NCI-H2196 treated with DMSO at 0.1 percent for 48 hours (cell line): ENCODE measurements at regions not wholly inside any gene's neighbourhood (a gene's known extent, or its start where the extent isn't known, plus 50 kb on each side); places are given as distances from the start of the nearest gene placed in this dataset.
"Not testable (repeated sequence)": the region's sequence is repeated elsewhere in the genome, so short reads cannot be mapped to it uniquely, and the experiment has no call there.

Experiments used
- DNase-seq: peaks from one replicate; lab custom pipeline; 2025; ENCODE audit not compliant: unreplicated experiment; lab: John Stamatoyannopoulos, UW

DNA sequence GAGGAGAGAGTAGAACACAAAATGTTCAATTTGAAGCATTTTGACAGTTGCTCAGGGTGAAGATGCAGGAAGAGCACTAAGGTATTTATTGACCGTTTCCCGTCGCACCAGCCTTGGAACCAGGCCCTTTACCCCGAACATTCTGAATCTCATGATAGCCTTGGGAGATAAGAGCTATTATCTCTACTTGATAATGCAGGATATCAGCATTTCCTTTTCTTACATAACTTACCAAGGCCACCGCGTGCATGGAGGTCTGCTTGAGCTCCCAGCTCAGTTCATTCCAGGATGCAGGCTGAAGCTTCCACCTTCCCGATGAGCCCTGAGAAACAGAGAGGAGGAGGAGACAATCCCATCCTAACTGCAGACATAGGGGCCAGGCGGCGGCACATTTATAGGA is 324.2 kb upstream of the COBL start:
- no peak for DNase-seq

DNA sequence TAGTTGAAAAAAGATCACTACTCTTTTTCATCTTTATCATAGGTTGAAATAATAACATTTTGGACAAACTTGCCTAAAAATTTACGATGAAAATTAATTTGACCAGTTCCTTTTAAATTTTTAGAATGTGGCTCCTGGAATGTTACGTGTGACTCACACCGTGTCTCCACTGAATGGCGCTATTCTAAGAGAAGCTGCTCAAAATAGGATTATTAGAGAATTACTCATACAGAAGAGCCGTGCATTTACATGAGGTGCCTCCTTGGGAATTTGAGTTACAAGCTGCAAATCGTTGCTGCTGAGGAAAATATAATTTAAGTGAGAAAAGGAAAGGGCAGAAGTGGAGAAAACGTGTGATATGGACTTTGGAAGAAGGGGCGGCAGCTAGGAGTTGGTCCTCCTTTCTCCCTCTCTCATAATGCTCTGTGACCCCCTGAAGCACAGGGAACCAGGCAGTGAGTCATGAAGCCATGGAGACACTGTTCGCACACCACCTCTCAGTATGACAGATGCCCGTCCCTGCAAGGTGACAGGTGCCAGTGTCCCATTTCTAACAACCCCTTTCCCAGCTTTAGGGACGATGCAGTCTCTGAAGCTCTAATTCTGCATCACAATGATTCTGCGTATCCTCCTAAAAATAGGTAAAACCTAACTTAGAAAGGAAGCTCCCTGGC is 323.2 kb upstream of the COBL start:
- no peak for DNase-seq

DNA sequence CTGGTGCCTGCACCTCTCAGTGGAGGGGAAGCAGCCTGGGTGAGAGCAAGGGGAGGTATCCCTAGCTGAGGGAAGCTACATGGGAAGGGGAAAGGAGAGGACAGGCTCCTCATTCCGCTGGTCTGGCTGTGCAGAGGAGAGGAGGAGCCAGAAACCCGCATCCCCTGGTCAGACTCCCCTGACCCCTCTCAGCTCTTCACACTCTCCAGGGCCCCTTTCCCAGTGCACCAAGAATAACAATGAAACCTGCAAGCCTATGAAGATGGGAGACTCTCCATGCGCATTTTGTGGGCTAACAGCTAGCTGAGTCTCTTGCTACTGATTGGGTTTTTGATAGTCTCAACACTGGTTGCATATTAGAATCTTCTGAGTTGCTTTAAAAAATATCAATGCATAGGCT is 319.9 kb upstream of the COBL start:
- no peak for DNase-seq

DNA sequence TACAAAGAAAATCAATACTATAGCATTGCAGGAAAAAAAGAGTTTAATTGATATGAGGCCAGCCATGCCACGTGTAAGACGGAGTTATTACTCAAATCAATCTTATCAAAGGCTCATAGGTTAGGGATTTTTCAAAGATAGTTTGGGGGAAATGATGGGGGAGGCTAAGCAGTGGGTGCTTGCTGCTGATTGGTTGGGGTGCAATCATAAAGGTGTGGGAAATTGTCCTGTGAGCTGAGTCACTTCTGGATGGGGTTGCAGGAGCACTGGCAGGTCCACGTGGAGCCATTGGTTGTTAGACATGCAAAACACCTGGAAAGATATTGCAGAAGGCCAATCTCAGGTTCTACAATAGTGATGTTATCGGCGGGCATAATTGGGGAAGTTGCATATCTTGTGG is 319.2 kb upstream of the COBL start:
- DNase-seq = no peak

DNA sequence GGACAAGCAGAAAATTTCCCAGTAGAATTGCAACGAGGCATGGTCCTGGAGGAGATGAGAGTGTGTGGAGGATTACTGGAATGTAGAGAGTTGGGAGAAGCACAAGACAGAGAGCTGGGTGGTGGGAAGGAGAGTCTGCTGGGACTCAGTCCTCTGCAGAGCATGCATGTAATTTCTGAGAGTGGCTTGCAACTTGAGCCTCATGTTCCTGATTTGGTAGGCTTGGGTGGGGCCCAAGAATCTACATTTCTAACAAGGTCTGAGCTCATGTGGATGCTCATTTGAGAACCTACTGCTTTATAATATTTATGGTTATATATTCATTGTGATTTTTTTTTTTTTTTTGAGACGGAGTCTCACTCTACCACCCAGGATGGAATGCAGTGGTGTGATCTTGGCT is 317.9 kb upstream of the COBL start:
- DNase-seq = no peak

DNA sequence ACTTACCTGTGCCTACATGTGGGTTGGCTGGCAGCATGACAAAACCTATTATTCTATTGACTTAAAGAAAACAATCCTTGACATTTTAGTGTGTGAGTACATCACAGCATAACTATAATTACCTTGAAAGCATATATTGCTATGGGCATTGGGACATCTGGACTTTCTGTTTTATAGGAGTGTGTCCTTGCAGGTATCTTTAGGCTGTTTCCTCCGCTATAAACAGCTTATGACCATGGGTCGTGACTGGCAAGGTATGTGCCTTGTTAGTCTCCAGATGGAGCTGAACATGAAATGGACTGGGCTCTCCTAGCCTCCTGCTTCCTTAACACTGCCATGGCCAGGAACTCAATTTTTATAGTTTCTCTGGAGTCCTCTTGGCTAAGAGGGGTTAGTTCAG is 317.4 kb upstream of the COBL start:
- no peak for DNase-seq

DNA sequence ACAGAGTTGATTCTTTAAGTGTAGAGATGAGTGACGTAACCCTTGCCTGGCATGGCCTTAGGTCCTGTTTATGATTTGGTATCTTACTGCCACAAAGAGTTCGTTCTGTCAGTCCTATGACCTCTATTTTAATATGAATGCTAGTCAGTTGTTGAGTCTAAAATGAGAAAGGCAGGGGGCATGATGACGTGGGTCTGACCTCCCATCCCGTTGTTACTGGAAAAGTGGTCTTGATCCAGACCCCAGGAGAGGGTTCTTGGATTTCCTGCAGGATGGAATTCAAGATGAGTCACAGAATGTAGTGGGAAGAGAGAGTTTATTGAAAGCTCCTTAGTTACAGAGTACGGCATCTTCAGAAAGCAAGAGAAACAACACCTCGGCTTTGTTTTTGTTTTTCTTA is 317.0 kb upstream of the COBL start:
- DNase-seq = no peak

DNA sequence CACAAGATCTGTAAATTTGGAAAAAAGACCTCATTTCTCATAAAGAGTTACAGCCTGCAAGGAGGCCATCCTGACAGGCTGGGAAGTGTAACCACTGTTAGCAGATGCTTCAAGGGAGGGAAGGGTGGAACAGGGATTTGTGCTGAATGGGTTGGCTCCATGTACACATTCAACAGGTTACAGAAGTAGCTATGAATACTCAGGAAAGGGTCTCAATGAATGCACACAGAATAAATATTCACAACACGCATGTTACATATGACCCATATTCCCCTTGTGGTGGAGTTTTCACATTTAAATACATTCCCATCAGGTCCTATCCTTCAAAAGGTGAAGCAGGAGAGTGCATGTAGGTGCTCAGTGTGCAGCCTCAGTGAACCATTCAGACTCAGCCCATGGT is 316.4 kb upstream of the COBL start:
- no peak for DNase-seq

DNA sequence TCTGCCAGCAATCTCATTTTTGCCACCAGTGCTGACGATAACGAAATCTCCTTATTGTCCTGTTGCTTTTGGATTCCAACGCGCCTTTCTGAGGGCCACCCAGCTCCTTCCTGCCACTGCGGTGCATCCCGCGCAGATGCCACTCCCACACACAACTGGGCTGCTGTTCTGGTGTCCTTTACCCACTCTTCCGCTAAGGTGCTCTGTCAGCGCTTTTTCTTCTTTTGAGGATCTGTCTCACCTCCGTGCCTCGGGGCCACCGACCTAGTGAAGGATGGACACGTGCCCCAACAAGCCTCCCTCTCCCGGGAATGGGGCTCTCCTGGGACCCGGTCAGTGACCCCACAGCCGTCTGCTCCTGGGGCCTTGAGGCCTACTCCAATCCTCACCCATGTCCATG is 314.3 kb upstream of the COBL start:
- no peak for DNase-seq

DNA sequence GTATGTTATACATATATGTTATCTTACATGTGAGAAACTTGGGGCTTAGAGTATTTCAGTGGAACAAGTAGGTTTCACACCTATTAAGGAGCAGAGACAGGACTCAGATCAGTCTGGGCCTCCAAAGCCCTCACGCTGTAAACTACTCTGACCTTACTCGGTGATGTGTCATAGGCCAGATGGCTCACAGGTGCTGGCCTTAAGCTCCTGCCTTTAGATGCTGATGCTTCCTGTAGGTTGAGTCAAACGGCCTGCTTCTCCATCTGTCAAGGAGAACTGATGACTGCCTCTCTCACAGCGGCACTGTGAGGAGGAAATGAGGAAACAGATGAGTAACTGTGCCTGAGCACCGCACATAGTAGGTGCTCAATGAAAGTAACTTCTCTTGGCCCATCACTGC is 312.6 kb upstream of the COBL start:
- no peak for DNase-seq

DNA sequence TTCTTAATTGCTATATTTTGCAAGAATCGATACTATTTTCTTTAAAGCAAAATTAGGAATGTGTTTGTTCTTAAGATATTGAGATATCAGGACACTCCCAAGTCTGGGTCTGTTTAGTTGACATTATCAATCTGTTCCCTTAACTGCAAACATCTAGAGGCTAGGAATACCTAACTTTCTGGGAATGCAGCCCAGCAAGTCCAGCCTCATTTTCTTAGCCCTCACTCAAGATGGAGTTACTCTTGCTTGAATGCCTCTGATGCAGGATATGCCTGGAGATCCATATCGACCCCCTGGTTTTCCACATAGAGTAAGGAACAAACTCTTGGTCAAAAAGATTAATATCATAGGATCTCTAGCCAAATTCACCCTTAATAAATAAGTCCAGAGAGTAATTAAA is 305.3 kb upstream of the COBL start:
- DNase-seq = no peak

DNA sequence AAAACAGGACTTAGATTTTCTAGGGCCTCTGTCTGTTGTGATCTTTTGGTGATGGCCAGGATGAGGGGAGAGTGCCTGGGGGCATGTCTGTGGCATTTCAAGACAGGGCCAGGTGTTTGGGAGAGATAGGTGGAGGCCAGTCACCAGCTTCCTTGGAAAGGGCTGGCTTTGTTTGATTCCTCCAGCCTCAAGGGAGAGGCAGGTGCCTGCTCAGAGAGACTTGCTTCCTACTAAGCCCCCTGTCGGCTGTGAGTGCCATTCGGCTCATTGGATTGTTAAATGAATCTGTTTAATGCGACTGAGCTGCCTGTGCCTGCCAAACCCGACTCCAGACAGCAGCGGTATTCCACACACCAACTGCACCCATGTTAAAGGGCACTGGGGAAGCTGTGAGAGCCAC is 304.1 kb upstream of the COBL start:
- no peak for DNase-seq

DNA sequence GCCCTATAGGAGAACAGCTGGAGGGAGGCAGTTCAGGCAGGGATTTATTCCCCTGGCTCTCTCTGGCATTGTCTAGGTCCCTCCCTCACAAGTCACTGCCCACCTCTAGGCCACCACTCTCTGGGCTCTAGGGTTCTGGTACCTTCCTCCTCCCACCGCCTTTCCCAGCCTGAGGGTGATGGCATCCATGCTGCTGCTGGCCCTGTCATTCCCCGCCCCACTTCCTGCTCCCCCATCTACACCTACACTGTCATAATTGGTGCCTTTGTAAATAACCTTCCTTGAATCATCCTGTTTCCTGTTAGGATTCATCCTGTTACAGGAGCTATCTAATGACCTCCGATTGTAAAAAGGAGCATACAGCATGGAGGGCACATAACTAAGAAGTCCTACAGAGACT is 303.3 kb upstream of the COBL start:
- DNase-seq = no peak

DNA sequence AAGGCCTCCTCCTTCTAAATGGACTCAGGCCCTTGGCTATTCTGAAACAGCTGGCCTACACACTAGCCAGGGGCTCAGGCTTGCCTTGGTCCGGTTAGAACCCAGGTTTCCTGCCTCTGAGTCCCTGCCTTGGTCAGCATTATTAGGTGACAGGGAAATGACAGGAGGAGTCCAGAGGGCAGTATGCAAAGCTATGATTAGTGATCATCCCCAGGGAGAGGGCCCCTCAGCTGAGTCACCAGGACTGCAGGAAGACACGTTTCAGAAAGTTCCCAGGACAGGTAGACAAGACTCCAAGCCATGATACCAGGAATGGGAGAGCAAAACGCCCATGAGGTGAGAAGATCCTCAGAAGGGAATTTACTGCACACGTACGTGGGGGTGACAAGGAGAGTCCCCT is 301.1 kb upstream of the COBL start:
- DNase-seq = no peak

DNA sequence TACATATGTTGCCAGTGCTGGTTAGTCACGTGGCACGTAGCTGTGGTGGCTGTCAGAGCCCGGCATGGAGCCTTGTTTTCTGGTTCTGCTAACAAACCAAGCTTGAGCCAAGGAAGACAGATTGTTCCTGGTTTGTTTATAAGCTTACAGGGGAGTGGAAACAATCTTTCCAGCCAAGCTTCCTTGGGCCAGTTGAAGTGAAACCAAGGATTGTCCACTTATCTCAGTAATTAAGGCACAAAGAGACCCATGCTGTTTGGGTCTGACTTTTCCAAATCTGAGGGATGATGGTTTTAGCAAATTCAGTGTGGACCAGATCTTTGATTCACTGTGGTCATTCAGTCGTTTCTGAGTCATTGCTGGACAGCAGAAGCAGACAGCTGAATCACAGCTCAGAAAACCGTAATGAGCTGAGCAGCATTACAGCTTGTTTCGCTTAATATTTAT is 297.3 kb upstream of the COBL start:
- DNase-seq = no peak

DNA sequence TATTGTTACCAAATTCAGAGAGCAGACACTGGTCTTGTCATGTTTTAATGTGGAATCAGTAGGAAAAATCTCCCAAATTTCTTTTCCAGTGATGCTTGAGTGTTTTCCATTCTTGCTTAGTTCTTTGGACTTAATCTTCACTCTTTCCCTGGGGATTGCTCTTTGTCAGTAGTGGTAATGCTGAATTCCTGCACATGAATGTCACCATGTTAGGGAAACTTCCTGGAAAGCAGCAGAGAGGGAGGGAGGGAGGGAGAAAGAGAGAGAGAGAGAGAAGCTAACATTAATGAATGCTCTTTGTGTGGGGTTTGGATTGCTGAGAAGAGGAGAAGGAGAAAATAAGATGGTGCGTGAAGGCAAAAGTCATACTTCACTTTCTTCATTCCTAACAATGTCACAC is 295.3 kb upstream of the COBL start:
- no peak for DNase-seq

DNA sequence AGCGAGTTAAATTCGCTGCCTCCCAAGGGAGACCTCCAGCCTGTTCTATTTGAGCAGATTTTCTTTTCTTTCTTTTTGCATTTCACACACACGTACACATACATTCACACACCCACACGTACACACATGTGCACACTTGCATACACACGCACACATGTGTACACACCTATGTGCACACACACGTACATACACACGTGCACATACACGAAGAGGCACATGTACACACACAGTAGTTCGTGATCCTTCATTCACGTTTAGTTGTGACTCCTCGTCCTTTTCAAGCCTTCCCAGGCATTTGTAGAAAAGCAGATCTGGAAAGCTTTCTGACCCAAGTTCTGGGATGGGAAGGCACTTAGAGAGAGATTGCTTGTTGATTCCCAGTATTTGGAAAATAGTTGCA is 290.8 kb upstream of the COBL start:
- DNase-seq = no peak

DNA sequence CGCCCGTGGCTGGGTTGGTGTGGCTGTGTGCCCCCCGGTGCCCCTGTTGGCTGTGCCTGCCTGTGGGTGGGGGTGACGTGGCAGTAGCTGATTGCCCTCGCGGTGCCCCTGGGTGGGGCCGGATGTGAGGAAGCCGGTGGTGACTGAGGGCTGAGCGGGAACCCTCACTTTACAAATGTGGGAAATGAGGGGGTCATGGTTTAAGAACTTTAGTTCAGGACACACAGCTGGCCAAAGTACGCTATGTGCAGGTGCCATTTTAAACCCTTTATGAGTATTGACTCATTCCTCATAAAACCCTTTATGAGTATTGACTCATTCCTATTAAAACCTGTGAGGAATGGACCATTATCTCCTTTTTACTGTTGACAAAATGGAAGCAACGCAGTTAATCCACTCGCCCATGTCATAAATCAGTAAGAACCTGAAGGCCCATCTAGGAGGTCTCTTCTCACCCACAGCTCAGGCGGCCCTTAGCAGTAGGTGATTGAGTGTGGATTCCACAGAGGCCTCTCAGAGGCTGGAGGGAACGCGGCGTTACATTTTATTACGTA is 290.1 kb upstream of the COBL start:
- DNase-seq = no peak

DNA sequence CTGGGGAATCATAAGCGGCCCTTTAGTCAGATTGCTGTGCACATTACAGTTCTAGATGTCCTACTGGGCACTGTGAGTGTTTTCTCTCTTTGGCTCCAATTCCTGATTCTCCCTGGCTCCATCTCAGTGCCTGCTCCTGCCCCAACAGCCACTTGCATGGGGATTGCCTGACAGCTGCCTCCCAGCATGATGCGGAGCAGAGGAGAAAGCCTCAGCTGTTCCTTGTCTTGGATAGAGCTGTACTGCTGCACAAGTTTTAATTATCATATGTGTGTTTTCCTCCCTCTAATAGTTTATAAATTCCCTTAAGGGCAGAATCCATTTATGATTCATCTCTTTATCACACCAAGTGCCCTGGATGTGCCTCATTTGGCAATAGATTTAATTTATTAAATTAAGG is 285.8 kb upstream of the COBL start:
- DNase-seq = no peak

DNA sequence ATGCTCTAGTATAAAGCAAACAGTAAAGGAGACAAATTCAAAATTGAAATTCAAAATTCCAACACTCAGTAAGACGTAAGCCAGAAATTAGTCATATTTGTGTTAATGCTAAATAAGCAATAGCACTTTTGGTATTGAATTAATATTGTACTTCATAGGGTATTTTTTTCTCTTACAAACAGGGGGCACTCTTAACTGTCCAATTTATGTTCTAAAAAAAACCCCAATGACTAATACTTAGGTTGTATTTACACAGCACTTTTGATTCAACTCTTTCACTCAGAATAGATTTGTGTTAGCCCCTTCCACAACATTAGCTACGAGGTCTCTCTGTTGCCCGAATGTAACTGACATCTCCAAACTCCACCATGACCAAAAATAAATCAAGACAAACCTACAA is 284.9 kb upstream of the COBL start:
- DNase-seq = no peak

DNA sequence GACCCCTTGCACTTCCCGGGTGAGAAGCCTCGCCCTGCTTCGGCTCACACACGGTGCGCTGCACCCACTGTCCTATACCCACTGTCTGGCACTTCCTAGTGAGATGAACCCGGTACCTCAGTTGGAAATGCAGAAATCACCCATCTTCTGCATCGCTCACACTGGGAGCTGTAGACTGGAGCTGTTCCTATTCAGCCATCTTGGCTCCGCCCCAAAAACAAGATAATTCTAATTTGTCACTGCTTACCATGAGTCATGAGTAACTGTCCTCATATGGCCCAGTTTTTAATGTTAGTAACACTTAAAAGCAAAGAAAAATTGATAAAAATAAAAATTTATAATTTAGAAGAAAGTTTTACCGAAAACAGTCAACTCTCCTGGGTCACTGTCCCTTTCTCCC is 283.3 kb upstream of the COBL start:
- not testable (repeated sequence) for DNase-seq

DNA sequence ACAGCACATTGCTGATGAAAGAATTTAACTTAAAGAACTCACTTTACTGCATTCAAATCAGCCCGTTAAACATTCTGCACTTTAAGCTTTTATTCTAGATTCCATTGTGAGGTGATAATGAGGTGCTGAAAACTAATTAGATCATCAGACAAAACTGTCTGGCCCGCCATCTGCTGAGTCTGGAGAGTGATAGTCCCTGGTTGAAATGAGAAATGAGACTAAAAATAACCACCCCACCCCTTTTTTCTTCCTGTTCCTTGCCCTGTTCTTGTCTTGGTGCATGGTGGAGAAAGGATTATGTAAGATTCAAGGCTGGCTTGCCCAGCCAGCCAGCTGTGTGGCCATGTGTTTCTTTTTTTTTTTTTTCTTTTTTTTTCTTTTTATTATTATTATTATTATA is 277.0 kb upstream of the COBL start:
- DNase-seq = no peak

DNA sequence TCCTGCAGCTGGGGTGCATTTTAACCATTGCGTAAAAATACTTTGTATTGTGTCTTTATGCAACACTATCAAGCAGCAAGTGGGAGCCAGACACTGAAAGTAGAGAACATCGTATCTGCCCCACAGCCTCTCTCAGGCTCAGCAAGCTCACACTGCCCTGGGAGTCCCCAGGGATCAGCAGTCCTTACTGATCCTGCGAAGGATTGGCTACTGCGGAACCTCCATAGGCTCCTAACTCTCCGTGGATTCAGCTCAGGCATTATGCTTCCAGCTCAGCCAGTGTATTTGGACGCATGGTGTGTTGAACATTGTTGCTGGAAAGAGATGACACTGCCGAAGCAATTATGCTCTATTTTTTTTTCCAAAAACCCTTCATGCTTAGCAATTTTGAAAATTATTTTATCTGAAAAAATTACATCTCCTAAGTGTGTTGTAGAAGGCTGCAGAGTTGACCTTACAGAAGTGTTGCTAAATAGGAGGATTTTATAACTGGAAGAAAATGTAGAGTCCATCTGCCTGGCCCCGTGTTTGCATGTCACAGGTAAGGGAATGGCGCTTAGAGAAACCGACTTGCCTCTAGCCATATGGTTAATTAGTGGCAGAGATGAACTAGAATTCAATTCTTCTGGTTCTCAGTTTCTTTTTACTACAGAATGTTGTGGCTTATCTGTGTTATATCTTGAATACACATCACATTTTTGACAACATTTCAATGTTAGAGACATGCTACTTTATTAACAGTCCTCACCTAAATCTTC is 276.4 kb upstream of the COBL start:
- no peak for DNase-seq
